NCI-H446 treated with DMSO at 0.1 percent for 48 hours (cell line): ENCODE measurements at regions not wholly inside any gene's neighbourhood (a gene's known extent, or its start where the extent isn't known, plus 50 kb on each side); places are given as distances from the start of the nearest gene placed in this dataset.

ENCODE experiments used
- DNase-seq: peaks from one replicate; lab custom pipeline; 2025; lab: John Stamatoyannopoulos, UW

DNA sequence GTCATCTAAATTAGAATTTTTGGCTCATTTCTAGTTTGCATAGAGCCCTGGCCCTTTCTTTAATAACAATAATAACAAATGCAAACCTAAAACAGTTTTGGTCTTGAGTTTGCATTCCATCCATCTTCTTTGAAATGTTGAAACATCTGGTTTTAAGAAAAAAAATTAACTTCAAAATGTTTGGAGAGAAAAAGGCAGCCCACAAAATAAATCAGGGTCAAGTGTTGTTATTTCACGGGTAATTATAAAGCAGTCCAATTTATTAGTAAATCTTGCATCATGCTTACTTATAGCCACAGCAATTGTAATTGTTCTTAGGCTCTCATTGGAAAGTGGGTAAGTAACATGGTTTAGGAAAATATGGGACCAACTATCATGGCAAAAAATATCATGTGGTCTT is 247.0 kb upstream of the MEF2C start:
- no peak for DNase-seq

DNA sequence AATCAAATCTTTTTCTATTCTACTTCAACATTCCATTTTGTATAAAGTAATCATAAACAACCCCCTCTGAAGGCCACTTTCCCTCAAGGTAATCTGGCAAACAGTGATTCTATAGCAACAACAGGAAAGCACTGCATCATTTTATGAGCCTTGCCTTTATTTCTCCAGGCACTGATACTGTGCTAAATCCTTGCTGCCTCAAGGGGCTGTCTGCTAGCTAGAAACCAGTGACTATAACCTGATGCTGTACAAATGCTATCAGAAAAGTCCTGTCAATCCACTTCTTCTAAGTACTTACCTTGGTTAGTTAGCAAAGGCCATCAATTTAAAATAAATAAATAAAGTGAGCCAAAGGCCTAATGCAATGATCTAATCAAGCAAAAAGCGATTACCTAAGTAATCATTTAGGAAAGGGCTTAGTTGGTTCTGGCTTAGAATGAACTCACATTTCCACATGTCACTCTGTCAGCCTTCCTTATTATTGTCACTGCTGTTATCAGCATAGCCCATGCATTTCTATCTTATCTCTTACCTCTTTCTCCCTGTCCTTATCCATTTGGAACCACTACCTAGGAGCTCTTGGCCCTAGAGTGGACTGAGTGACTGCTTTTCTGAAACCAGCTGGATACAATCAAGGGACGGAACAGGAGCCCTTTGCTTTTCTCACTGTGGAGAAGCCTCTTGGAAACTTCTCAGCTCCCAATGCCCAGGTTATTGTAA is 246.1 kb upstream of the MEF2C start:
- DNase-seq: no peak

DNA sequence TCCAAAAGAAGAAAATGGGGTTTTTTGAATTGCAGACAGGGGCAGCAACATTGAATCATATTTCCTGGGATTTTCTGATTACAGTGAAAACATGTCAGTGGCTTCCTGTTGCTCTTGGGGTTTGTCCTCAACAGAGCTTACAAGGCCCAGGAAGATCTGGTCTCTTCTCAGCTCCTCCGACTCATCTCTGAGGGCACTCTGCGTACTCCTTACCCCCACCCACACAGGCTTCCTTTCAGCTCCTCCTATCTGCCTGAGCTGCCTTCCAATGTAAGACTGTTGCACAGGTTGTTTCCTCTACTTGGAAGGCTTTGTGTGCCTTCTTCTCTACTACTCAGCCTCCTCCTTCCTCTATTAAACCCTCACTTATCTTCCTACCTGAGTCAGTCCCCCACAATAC is 245.1 kb upstream of the MEF2C start:
- no peak for DNase-seq

DNA sequence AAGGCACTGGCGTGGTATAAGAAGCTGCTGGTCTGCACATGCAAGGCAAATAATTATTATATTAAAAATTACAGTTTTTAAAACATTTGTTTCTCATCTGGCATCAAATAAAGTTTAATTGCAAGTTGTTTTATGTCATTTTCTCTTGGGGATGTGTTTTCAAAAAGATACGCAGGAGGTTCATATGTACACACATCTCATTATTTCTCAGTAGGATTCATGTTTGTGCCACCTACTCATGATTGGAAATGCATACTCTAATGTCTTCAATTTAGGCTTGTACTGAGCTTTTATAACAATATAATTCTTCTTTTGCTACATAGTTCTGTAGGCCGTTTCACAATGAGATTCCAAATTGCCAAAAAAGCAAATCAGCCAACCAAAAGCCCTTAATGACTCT is 244.2 kb upstream of the MEF2C start:
- no peak for DNase-seq

DNA sequence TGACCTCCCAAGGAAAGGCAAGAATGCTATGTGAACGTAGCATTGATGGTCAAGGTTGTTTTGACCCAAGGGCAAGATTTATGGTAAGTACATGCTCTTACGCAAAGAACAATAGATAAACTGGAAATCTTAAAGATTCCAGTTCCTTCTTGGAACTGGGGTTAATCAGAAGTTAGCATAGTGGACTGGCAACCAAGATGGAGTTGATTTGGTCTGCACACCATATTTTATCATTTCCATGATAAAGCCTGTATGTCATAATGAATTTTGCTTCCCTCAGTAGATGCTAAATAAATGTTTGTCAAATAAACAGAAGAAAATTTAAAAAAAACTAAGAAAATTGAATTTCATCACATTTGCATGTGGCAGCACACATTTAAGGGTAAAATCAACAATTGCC is 242.4 kb upstream of the MEF2C start:
- no peak for DNase-seq

DNA sequence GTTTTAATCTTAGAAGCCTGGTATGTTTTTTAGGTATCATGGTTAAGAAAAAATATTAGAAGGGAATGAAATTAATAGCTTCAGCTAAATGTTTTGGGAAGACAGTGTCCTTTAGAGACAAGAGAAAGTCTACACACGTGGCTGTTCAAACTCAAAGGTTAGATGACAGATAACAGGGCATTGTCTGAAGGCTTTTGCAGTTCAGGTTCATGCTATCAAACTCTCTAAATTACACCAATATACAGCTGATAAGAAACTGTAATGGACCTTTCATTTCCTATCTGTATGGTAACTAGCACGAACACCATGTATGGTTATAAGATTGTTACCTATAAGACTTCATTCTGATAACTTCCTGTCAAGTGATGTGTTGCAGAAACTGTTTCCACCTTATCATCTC is 240.6 kb upstream of the MEF2C start:
- DNase-seq: no peak

DNA sequence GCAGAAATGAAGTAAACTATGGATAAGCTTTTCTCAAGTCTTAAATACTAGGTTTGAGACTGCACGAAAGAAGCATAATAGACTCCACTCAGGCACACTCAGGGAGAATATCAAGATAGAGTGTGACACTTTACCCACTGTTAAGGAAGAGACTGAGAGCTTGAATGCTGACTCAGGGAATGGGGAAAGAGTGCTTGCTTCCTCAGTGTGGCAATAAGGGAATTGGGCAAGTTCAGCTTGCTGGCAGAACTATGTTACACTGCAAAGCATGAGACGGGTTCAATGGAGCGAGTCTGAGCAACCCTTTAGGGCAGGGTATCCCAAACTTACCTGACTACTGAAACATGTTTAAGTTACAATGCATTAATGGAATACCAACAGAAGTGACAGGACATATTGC is 237.7 kb upstream of the MEF2C start:
- no peak for DNase-seq

DNA sequence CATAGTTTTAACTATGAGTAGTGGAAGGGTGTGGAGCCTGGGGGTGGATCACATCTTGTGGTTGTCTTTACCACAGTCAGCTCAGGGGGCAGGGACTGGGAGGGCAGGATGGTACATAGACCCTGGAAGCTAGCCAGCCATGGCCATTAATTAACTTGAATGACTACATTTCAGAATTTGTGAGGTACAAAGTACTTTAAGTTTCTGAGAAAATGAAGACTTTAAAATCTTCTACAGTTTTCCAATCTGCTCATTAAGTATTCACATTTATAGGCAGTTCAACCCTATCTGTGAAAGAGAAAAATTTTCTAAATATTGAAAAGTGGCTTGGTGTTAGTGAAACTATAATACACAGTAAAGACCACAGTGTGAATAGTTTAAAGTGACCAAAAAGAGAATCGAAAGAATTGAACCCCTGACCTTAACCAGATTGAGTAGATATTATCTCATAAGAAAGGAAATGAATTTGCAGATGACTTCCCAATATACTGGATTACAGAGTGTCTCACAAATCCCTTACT is 234.2 kb upstream of the MEF2C start:
- DNase-seq: no peak

DNA sequence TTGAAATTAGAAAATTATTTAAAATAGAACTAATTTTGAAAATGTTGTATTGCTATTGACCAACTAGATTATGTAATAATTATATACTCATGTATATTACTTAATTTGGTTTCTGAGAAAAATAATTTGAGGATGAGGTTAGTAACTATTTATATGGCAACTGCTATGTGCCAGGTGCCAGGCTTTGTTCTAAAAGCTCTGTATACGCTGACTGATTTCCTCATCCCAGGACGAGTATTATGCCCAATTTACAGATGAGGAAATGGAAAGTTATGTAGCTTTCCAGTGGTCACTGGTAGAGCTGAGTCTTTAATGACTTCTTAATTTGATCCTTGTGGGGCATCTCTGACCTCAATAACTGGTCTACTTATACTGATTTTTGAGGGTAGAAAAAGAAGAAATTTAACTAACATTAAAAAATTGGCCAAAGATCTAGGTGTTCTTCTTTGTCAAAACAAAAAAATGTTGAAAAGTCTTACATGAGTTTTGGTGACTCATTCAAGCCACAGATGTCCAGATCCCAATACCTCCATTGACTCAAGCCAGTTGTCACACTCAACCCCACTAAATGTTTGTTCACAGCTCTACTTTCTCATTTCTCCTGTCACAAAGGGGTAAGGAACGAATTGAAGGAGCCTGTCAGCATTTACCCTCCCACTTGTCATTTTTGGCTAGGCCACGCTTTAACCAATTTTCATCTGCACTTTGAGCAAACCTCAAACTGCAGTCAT is 228.1 kb upstream of the MEF2C start:
- no peak for DNase-seq

DNA sequence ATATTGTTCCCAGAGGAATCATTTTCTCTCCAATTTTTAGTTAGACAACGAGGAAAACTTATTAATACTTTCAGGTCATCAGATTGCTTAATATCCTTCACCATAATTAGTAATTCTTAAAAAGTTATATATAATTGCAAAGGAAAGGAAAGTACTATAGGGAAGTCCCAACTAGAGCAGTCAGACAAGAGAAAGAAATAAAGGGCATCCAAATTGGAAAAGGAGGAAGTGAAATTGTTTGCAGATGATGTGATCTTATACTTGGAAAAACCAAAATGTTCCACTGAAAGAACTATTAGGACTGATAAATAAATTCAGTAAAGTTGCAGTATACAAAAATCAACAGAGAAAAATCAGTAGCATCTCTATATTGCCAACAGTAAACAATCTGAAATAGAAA is 223.5 kb upstream of the MEF2C start:
- DNase-seq: no peak

DNA sequence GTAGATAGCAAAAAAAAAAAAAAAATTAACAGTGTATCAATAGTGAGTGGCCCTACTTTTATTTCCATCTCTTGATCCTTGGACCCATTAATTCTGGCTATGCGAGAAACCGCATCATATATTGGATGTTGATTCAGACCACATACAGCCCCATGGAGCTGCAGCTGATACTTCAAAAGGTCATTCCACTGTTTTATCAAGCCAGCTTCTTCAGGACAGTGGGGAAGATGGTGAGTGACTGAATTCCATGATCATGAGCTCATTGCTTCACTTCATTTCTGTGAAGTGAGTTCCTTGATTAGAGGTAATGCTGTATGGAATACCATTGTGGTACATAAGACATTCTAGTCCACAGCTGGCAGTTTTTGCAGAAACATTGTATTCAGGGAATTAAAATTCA is 222.9 kb upstream of the MEF2C start:
- DNase-seq: no peak

DNA sequence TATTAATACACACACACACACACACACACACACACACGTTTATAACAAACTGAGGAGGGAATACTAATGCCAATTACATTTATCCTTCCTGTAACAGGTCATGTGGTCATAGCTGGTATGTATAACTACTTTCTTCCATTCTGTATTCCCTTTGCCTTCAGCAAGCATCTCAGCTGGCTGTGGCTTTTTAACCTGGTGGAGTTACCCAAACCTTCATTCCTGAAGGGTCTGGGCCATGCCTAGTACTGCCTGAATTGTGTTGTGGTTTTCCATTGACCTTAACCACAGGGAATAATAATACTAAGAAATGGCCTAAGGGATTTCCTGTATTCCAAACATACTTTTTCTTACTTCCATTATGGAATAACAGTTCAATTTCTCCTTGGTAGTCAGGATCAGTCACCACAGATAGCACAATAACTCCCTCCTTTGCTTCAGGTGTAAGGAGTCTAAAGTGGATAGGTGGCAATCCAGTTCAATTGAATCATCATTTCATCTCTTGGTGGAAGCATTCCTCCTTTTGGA is 222.2 kb upstream of the MEF2C start:
- no peak for DNase-seq

DNA sequence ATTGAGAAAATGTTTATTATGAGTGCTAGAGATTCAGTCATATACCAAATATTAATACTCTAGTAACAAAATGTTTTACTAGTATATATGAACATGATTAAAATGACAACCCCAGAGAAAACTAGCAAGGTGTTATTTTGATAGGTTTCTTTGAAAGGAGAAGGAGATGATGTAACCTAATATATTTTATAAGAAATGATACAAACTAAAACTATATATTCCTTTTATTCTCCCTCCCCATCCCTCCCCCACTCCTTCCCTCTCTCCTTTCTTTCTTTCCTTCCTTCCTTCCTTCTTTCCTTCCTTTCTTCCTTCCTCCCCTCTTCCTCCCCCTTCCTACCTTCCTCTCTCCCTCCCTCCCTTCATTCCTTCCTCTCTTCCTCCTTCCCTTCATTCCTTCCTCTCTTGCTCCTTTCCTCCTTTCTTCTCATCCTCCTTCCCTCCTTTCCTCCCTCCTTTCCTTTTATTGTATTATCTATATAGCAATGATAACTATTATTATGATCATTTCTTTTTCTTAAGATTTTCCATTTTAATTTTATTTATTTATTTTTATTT is 215.3 kb upstream of the MEF2C start:
- DNase-seq: no peak

DNA sequence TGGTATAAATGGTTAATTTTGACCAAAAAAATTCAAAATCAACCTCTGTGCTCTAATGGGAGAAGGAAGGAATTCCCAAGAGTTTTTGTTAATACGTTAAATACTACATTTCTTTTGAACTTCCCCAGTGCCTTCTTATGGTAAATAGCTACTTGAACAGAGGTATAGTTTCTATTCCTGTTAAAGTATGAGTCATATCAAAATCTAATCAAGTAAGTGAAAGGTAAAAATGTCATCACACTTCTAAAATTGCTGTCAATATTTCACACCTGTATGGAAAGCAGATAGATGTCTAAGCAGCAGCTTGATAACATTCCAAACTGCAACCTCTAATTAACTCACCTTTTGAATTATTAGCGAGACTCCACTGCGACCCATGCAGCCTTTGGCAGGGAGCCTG is 214.1 kb upstream of the MEF2C start:
- DNase-seq: no peak

DNA sequence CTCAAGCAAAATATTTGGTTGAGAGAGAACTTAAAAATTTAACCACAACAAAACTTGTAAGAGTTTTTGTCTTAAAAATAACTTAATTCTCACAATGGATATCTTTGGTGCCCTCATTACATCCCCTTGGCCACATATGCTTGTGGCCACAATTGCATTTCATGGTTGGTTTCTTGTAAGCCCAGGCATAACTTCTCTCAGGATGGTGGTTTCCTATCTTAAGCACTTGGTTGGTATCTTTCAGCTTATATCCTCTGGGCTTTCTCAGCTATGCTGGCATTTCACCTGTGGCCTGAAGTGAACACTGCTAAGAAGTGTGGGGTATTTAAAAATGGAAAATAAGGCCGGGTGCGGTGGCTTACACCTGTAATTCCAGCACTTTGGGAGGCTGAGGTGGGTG is 212.4 kb upstream of the MEF2C start:
- DNase-seq: no peak

DNA sequence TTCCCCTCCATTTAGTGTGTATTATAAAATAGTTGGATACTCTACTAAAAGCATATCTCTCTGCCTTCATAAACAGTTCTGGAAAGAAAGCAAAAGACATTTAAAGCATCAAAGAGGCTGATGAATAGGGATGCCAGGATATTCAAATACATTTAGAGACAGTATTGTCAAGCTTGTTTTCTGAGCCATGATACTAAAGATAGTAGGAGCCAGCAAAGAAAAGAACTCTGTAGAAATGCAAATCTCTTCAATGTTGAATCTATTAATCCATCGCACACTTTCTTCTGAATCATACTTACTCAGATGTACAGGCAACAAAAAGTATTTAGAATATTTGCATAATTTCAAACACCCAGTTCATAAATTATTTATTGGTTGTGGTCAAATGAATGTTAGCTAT is 207.1 kb upstream of the MEF2C start:
- DNase-seq: no peak

DNA sequence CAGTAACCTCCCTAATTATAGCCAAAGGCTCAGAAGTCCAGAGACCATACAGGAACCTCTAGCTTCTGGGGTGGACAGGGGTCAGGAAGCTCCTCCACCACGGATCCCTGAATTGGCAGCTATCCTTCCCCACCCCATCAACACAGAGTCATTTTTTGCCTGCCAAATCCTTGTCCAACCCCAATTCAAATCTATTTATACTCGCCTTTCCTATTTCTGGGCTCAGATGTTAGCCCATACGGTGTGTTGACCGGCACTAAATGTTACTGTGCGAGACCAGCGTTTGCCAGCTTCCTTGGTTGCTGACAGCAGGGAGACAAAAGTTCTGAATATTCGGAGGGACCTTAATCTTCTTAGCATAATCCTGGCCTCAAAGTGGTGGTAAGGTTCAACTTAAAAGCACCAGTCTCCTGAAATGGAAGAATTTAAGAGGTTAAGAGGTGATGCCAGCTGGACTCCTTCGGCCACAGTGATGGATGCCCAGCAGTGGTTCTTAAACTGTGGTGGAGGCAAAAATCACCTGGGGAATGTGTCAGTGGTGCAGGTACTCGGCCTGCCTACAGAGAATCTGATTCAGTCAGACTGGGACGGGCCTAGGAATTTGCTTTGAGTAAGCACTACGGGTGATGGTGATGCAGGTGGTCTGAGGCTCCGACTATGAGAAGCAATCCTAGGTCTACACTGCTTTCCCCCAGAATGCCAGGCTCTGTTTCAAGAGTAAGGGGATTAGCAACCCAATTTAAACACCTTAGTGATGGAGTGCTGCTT is 204.8 kb upstream of the MEF2C start:
- DNase-seq: no peak

DNA sequence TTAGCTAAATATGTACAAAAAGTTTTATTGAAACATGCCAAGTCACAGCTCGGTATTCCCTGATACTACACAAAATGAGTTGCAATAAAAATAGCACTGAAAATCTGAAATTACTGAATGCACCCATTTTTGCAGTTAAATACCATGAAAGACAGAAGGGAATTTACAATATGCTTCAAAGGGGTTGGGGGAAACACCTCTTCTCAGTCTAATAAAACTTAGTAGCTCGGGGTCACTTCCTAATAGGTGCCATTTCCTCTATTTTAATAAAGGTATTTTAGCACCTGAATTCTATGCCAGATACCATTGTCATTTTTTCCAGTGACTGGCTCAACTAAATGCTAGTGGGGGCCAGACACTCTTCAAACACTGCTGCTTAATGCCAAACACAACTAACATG is 204.1 kb upstream of the MEF2C start:
- DNase-seq: no peak

DNA sequence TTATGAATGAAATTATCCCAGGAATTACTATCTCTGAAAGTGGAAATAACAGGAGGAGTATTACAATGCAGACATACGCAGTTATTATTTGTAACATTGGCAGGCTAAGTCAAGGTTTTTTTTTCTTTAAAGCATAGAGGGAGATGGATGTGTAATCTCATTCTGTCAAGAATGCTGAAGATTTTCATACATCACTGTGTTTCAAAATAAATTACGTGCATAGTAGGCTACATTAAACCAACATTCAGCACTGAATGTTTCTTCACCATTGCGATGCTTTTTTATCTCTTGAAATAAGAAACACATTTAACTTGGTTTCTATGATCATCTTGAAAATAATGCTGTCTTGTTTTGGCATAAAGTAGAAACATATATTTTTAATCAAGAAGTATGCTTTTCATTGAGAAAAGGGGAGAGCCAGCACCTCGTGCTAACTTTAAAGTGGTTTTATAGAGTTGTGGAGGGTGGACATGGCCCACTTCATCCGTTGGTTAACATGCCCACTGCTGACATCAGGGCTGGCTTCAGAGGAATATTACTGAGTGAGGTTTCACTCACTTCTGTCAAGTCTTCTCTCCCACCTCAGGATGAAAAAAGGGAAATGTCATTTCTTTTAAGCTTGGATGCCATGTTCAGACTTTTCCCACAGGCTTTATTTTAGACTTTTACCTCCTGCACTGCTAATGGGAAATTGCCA is 203.6 kb upstream of the MEF2C start:
- no peak for DNase-seq

DNA sequence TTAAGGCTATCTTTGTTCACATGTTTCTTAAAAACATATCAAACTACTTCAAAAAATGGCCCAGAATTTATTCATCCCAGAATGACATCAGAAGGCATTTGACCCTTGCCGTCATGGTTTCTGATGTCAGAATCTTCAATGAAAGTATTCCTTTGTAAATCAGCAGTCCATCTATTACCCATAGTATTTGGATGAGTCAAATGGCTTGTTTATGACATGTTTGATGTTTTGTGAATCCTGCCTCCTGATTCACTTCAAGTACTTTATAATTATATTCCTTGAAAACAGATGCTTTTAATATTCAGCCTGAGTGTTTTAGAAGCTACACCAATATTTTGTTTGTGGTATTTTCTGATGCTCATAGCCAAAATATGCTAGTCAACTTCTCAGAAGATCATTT is 200.8 kb upstream of the MEF2C start:
- DNase-seq: no peak

DNA sequence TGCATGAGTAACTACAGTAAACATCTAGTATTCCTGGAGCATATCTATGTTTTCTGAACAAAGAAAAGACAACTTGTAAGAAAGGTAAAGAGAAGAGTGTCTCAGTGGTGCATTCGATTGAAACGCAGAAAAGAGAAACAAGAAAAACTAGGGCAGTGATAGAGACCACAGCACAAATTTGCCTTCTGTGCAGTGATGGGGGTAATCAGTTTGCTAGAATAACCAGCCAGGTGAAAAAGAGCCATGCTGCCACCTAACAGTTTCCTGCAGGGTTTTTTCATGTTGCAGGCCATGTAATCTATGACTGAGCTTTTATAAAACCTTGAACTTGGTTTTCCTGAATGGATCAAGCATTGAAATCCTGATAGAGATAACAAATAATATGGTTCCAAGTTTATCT is 198.4 kb upstream of the MEF2C start:
- no peak for DNase-seq
